Adipocyte (in vitro differentiated cells): ENCODE measurements at regions not wholly inside any gene's neighbourhood (a gene's known extent, or its start where the extent isn't known, plus 50 kb on each side); places are given as distances from the start of the nearest gene placed in this dataset.
"Not testable (repeated sequence)": the region's sequence is repeated elsewhere in the genome, so short reads cannot be mapped to it uniquely, and the experiment has no call there.

Experiments
- DNase-seq: peaks from one replicate; pipeline ENCODE4 v3.0.0-alpha.2; 2015; ENCODE audit warnings: low read depth
- H3K27me3 ChIP-seq: replicated peaks from 2 replicates; pipeline ENCODE4 v1.7.0; 2013; ENCODE audit warnings: mild to moderate bottlenecking, low read length, moderate library complexity; ENCODE audit not compliant: control insufficient read depth, insufficient read depth
- H3K36me3 ChIP-seq: 2 replicates; pipeline ENCODE4 v1.7.0; 2013; ENCODE audit warnings: low read length, mild to moderate bottlenecking, moderate library complexity; ENCODE audit not compliant: control insufficient read depth, insufficient read depth, severe bottlenecking
- H3K4me1 ChIP-seq: 2 replicates; pipeline ENCODE4 v1.7.0; 2013; ENCODE audit warnings: mild to moderate bottlenecking, low read length, moderate library complexity; ENCODE audit not compliant: control insufficient read depth, insufficient read depth
- H3K4me3 ChIP-seq: 2 replicates; pipeline ENCODE4 v1.7.0; 2013; ENCODE audit warnings: mild to moderate bottlenecking, low read length, moderate library complexity
- H3K9ac ChIP-seq: 2 replicates; pipeline ENCODE4 v1.7.0; 2013; ENCODE audit warnings: mild to moderate bottlenecking, low read length, moderate library complexity
- H3K9me3 ChIP-seq: 2 replicates; pipeline ENCODE4 v1.7.0; 2013; ENCODE audit warnings: mild to moderate bottlenecking, low read length, moderate library complexity; ENCODE audit not compliant: control insufficient read depth

DNA sequence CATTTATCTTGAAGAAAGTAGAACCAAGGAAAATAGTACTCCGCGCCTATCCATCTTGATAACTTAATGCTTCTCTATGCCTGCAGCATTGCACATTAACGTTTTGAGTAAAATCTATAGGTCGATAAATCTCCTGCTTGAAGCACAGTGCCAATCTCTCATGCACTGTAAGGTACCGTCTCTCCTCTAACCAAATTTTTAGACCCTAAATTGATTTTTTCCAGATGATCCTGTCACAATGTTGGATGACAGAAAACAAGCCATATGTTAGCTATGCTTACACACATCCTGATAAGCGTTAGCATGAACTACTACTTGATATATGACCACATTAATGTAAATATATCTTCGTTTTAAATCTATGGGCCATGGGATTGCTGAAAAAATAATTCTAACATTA, 723.8 kb upstream of the CDH6 start:
- Histone ChIP-seq H3K4me3 (no peak overlapping the region), H3K9ac (no peak overlapping the region), H3K4me1 (no peaks in the 10 kb centered on the region), H3K9me3 (peaks cover 7% of the 10 kb centered on the region), H3K36me3 (no peaks in the 10 kb centered on the region), H3K27me3 (no peaks in the 10 kb centered on the region)
- DNase-seq: no peak

DNA sequence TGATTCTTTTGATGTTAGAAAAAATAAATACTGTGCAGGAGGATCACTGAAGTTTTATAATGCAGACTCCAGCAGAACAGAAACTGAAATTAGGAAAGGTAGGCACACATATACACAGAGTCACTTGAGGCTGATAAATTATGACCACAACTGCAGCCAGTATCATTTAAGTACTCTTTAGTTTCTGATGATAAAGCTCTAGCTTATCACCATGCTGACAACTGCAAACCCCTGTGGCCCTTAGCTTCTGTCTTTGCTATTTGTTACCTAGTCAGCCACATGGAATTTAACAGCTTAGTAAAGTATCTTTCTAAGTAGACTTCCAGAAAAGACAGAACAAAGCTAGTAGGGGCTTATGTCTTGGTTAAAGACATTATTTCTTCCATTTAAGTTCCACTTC, 734.8 kb upstream of the CDH6 start:
- no peak overlapping the region for H3K9ac ChIP-seq
- no peak overlapping the region for H3K4me3 ChIP-seq
- H3K4me1 ChIP-seq: no peaks in the 10 kb centered on the region
- H3K36me3 ChIP-seq: no peaks in the 10 kb centered on the region
- H3K27me3 ChIP-seq: no peaks in the 10 kb centered on the region
- peaks cover 18% of the 10 kb centered on the region for H3K9me3 ChIP-seq
- no peak for DNase-seq

DNA sequence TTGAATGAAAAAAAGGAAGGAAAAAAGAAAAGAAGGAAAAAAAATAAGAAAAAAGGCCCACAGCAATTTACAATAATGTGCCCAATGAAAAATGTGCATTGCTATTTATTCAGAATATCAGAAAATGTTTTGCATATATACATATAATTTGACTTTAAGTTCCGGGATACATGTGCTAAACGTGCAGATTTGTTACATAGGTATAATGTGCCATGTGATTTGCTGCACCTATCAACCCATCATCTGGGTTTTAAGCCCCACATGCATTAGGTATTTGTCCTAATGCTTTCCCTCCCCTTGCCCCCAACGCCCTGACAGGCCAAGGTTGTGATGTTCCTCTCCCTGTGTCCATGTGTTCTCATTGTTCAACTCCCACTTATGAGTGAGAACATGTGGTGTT, 738.0 kb upstream of the CDH6 start:
- not testable (repeated sequence) for H3K4me3 ChIP-seq, H3K36me3 ChIP-seq, H3K9me3 ChIP-seq, H3K27me3 ChIP-seq, H3K9ac ChIP-seq, H3K4me1 ChIP-seq, DNase-seq

DNA sequence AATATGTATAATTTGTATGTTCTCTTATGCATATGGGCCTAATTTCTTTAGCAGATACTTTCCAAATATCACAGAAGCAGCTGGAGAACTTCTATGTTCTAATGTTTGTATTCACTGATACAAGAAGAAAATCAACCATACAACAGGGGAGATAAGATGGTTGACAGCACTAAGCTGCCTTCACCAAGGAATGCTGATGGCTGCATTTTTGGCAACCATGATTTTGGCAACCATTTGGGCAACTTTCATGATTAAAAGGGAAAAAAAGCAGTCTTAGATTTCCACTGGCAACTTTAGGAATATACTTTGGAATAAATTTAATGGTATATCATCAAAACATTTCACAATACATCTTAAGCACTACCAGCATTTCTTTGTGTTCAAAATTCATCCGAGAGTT, 740.3 kb upstream of the CDH6 start:
- no peak for DNase-seq
- Histone ChIP-seq H3K9ac (no peak overlapping the region), H3K4me3 (no peak overlapping the region), H3K27me3 (no peaks in the 10 kb centered on the region), H3K9me3 (no peaks in the 10 kb centered on the region), H3K4me1 (no peaks in the 10 kb centered on the region), H3K36me3 (no peaks in the 10 kb centered on the region)

DNA sequence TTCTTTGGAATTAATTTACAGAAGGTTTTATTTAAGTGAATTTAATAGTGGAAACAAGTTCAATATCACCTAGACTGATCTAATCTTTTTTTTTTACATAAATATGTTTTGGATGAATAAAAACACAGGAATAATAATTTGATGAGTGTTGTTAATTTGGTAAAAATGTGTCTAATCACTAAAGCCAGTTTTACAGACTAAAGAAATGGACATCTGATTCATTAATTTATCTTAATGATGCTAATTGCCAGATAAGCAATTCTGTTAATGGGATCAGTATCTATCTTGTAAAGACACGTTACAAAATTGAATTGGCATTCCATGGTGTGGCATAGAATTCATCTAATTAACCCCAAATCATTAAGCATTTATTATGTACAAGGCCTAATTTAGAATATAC, 743.3 kb upstream of the CDH6 start:
- H3K4me1 ChIP-seq: no peaks in the 10 kb centered on the region
- no peak overlapping the region for H3K4me3 ChIP-seq
- H3K36me3 ChIP-seq: no peaks in the 10 kb centered on the region
- no peak for DNase-seq
- no peaks in the 10 kb centered on the region for H3K27me3 ChIP-seq
- H3K9me3 ChIP-seq: no peaks in the 10 kb centered on the region
- no peak overlapping the region for H3K9ac ChIP-seq

DNA sequence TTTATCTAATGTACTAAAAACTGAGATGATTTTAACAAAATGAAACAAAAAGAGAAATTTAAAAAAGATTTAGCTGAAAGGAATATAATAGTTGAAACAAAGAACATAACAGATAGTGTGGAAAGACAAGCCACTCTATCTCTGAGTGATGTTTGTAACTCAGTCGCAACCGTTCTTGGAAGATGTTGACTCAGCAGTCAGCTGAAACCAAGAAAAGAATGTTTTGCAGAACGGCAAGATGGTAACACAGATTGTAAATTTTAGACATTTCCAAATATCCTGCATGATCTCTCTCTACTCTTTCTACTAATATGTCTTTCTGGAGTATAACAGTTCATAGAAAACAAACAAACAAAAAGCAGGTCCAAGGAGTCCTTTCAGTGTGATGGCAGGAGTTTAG, 746.1 kb upstream of the CDH6 start:
- Histone ChIP-seq H3K27me3 (no peaks in the 10 kb centered on the region), H3K4me1 (no peaks in the 10 kb centered on the region)
- no peak for DNase-seq

DNA sequence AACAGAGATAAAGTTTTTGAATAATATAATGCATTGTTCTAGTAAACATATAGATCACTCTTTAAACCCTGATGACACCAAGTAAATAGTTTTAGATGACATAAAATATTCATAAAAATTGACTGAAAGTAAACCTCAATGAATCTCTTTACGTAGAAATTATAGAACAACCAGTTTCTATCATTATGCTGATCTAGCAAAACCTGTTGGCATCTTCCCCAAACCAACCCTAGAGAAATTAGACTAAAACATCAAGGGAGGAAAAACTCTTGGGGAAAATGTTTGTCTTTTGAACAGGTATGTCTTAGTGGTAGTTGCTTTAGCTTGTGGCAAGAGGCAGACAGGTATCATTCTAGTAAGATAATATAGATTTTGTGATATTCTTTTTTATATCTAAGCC, 747.0 kb upstream of the CDH6 start:
- Histone ChIP-seq H3K27me3 (no peaks in the 10 kb centered on the region), H3K4me3 (no peak overlapping the region), H3K9me3 (peaks cover 9% of the 10 kb centered on the region), H3K4me1 (no peaks in the 10 kb centered on the region), H3K9ac (no peak overlapping the region), H3K36me3 (no peaks in the 10 kb centered on the region)
- no peak for DNase-seq

More for the DNA sequence above, 746.1 kb upstream of the CDH6 start:
- Histone ChIP-seq H3K36me3 (no peaks in the 10 kb centered on the region), H3K9ac (no peak overlapping the region), H3K4me3 (no peak overlapping the region), H3K9me3 (peaks cover 4% of the 10 kb centered on the region)

DNA sequence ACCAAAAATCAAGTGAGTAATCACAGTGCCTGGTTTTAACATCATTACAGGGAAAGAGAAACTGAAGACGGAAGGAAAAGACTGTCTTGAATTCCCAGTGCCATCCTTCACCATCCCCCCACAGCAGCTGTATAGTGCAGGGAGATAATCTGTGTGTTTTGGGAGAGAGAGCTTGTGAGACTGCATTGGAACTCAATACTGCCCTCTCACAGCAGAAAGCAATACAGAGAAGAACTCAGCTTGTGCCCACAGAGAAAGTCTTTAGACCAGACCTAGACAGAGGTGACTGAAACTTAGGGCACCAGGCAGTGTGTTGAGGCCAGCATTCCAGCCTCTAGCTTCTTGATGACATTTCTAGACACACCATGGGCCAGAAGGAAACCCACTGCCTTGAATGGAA, 754.7 kb upstream of the CDH6 start:
- no peak overlapping the region for H3K9ac ChIP-seq
- H3K4me1 ChIP-seq: no peaks in the 10 kb centered on the region
- peaks cover 8% of the 10 kb centered on the region for H3K9me3 ChIP-seq
- no peak for DNase-seq
- H3K27me3 ChIP-seq: no peaks in the 10 kb centered on the region
- no peak overlapping the region for H3K4me3 ChIP-seq
- no peaks in the 10 kb centered on the region for H3K36me3 ChIP-seq

DNA sequence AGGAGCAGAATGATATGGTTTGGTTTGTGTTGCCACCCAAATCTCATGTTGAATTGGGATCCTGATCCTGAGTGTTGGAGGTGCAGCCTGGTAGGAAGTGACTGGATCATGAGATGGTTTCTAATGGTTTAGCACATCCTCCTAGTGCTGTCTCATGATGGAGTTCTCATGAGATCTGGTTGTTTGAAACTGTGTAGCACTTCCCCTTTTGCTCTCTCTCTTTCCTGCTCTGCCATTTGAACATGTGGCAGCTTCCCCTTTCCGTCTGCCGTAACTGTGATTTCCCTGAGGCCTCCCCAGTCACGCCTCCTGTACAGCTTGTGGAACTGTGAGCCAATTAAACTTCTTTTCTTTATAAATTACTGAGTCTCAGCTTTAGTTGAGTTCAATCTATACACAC, 756.8 kb upstream of the CDH6 start:
- Histone ChIP-seq H3K27me3 (no peaks in the 10 kb centered on the region), H3K9me3 (peaks cover 13% of the 10 kb centered on the region), H3K4me1 (no peaks in the 10 kb centered on the region), H3K9ac (no peak overlapping the region), H3K36me3 (no peaks in the 10 kb centered on the region), H3K4me3 (no peak overlapping the region)
- no peak for DNase-seq

DNA sequence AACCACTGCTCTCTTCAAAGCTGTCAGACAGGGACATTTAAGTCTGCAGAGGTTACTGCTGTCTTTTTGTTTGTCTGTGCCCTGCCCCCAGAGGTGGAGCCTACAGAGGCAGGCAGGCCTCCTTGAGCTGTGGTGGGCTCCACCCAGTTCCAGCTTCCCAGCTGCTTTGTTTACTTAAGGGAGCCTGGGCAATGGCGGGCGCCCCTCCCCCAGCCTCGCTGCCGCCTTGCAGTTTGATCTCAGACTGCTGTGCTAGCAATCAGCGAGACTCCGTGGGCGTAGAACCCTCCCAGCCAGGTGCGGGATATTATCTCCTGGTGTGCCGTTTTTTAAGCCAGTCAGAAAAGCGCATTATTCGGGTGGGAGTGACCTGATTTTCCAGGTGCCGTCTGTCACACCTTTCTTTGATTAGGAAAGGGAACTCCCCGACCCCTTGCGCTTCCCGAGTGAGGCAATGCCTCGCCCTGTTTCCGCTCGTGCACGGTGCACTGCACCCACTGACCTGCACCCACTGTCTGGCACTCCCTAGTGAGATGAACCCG, 764.5 kb upstream of the CDH6 start:
- H3K36me3 ChIP-seq, H3K27me3 ChIP-seq, H3K4me3 ChIP-seq, H3K9ac ChIP-seq, DNase-seq, H3K4me1 ChIP-seq: not testable (repeated sequence)
- peaks cover 10% of the 10 kb centered on the region for H3K9me3 ChIP-seq

DNA sequence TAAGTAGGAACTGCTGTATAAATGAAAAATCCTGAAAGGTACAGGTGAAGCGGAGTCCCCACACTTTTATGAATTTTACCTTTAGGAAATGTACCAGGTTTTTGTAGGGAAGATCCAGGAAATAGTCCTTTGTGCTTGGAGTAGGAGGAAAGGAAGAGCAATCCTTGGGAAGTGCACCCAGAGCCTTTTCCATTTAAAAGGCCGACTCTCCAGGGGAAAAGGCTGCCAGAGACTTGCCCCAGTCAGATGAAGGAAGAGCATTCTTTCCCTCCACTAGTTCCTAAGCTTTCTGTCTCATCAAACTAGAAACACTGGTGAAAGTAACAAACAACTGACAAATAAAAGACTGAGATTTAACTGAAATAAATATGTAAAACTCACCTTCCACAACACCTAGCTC, 779.4 kb upstream of the CDH6 start:
- no peak for DNase-seq
- H3K4me3 ChIP-seq: no peak overlapping the region
- H3K27me3 ChIP-seq: no peaks in the 10 kb centered on the region
- no peaks in the 10 kb centered on the region for H3K36me3 ChIP-seq
- H3K9me3 ChIP-seq: no peaks in the 10 kb centered on the region
- H3K4me1 ChIP-seq: no peaks in the 10 kb centered on the region
- no peak overlapping the region for H3K9ac ChIP-seq

DNA sequence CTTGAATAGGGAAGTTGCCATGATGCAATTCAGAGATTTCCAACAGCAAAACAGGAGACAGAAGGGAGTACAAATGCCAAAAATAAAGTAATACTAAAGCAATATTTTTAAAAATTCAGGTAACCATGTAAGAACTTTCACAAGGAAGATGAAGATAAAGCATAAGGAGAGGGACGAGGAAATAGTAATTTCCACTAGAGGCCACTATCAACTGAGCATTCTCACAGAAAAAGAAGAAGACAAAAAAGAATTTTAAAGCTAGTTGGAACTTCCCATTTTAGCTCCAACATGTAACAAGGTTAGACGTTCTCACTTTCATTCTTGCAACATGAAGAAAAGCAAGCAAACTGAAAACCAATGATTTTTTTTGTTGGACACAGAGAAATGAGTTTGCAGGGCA, 779.9 kb upstream of the CDH6 start:
- H3K4me1 ChIP-seq: no peaks in the 10 kb centered on the region
- H3K36me3 ChIP-seq: no peaks in the 10 kb centered on the region
- H3K9me3 ChIP-seq: no peaks in the 10 kb centered on the region
- DNase-seq: peak; percentile 3
- no peaks in the 10 kb centered on the region for H3K27me3 ChIP-seq
- H3K4me3 ChIP-seq: no peak overlapping the region
- H3K9ac ChIP-seq: no peak overlapping the region
